MM.1S (cell line): ENCODE measurements at regions not wholly inside any gene's neighbourhood (a gene's known extent, or its start where the extent isn't known, plus 50 kb on each side); places are given as distances from the start of the nearest gene placed in this dataset.

Source experiments
- DNase-seq: peaks from one replicate; pipeline ENCODE4 v3.0.0-alpha.2; 2015
- H2AFZ ChIP-seq: fragments of 300-600 bp; sonication (generic); 2 replicates; pipeline ENCODE4 v1.6.0; 2016; ENCODE audit warnings: antibody characterized with exemption, low read length
- H3F3A ChIP-seq: fragments of 300-600 bp; sonication (generic); 2 replicates; pipeline ENCODE4 v1.6.1; 2016; ENCODE audit warnings: mild to moderate bottlenecking, antibody characterized with exemption, low read length, moderate library complexity, mixed read lengths; ENCODE audit not compliant: insufficient read depth
- H3K27ac ChIP-seq: fragments of 300-600 bp; sonication (generic); 2 replicates; pipeline ENCODE4 v1.5.1; 2016; ENCODE audit warnings: mild to moderate bottlenecking, low read length
- H3K27me3 ChIP-seq: fragments of 300-600 bp; sonication (generic); replicated peaks from 2 replicates; pipeline ENCODE4 v1.6.0; 2016; ENCODE audit warnings: low read length; ENCODE audit not compliant: insufficient read depth
- H3K36me3 ChIP-seq: fragments of 300-600 bp; sonication (generic); replicated peaks from 2 replicates; pipeline ENCODE4 v1.6.1; 2016; ENCODE audit warnings: mild to moderate bottlenecking, low read length, mixed read lengths; ENCODE audit not compliant: insufficient read depth
- H3K4me1 ChIP-seq: fragments of 300-600 bp; sonication (generic); 2 replicates; pipeline ENCODE4 v1.6.1; 2016; ENCODE audit warnings: low read length, mixed read lengths
- H3K4me2 ChIP-seq: fragments of 300-600 bp; sonication (generic); 2 replicates; pipeline ENCODE4 v1.6.0; 2016; ENCODE audit warnings: low read depth, low read length
- H3K4me3 ChIP-seq: fragments of 300-600 bp; sonication (generic); 2 replicates; pipeline ENCODE4 v1.5.1; 2016; ENCODE audit warnings: low read length, mixed read lengths
- H3K79me2 ChIP-seq: fragments of 300-600 bp; sonication (generic); 2 replicates; pipeline ENCODE4 v1.6.1; 2016; ENCODE audit warnings: mixed run types, low read length, mixed read lengths
- H3K9ac ChIP-seq: fragments of 300-600 bp; sonication (generic); 2 replicates; pipeline ENCODE4 v1.6.1; 2016; ENCODE audit warnings: low read length, mixed read lengths
- H3K9me2 ChIP-seq: fragments of 300-600 bp; sonication (generic); replicated peaks from 2 replicates; pipeline ENCODE4 v1.6.1; 2016; ENCODE audit warnings: mild to moderate bottlenecking, low read length, mixed read lengths; ENCODE audit not compliant: insufficient read depth
- H3K9me3 ChIP-seq: fragments of 300-600 bp; sonication (generic); replicated peaks from 2 replicates; pipeline ENCODE4 v1.6.1; 2016; ENCODE audit warnings: mild to moderate bottlenecking, low read length, mixed read lengths; ENCODE audit not compliant: insufficient read depth
- H4K20me1 ChIP-seq: fragments of 300-600 bp; sonication (generic); 2 replicates; pipeline ENCODE4 v1.6.1; 2016; ENCODE audit warnings: mild to moderate bottlenecking, low read length, moderate library complexity, mixed read lengths; ENCODE audit not compliant: insufficient read depth
- EZH2 ChIP-seq: fragments of 300-600 bp; sonication (generic); optimal IDR thresholded peaks from 2 replicates; pipeline ENCODE3; 2017; ENCODE audit warnings: low read depth, mild to moderate bottlenecking, antibody characterized with exemption, low read length, mixed read lengths
- EZH2phosphoT487 ChIP-seq: fragments of 300-600 bp; sonication (generic); IDR thresholded peaks from 2 replicates; pipeline ENCODE4 v1.6.1; 2018; ENCODE audit warnings: antibody characterized with exemption, low read length
- TF ChIP-seq, protein P1 (sequence below): fragments of 300-600 bp; sonication (generic); IDR thresholded peaks from 2 replicates; pipeline ENCODE4 v1.5.1; 2016; ENCODE audit warnings: antibody characterized with exemption, low read length, mixed read lengths

DNA sequence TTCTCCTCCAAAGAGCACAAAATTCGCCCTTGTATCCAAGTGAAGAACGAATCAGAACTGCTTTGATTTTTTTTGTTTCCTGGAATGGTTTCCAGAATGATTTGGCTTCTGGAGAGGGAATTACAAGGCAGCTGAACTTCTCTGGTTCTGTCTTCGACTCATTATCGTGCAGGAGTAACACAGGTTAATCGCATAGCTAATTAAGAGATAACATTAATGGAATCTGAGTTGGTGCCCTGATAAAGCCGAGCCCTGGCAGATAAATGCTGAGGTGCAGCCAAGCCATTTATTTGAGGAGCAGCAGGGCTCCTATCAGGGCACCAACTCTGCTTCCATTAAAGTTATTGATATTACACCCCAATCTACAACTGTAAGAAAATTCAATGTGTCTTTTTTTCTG, 433.7 kb downstream of the ZNF521 start:
- H3K9ac ChIP-seq, result no peak overlapping the region
- H2AFZ ChIP-seq, result no peak overlapping the region
- TF ChIP-seq, protein P1, sequence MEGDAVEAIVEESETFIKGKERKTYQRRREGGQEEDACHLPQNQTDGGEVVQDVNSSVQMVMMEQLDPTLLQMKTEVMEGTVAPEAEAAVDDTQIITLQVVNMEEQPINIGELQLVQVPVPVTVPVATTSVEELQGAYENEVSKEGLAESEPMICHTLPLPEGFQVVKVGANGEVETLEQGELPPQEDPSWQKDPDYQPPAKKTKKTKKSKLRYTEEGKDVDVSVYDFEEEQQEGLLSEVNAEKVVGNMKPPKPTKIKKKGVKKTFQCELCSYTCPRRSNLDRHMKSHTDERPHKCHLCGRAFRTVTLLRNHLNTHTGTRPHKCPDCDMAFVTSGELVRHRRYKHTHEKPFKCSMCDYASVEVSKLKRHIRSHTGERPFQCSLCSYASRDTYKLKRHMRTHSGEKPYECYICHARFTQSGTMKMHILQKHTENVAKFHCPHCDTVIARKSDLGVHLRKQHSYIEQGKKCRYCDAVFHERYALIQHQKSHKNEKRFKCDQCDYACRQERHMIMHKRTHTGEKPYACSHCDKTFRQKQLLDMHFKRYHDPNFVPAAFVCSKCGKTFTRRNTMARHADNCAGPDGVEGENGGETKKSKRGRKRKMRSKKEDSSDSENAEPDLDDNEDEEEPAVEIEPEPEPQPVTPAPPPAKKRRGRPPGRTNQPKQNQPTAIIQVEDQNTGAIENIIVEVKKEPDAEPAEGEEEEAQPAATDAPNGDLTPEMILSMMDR, result no peak
- no peak for TF ChIP-seq EZH2
- no peak for TF ChIP-seq EZH2phosphoT487
- no peaks in the 10 kb centered on the region for H3F3A ChIP-seq
- no peak for DNase-seq
- H4K20me1 ChIP-seq, result no peaks in the 10 kb centered on the region
- H3K4me3 ChIP-seq, result no peak overlapping the region
- H3K4me1 ChIP-seq, result peaks cover 10% of the 10 kb centered on the region
- no peaks in the 10 kb centered on the region for H3K9me3 ChIP-seq
- H3K9me2 ChIP-seq, result no peaks in the 10 kb centered on the region
- no peaks in the 10 kb centered on the region for H3K36me3 ChIP-seq
- no peak overlapping the region for H3K27ac ChIP-seq
- no peaks in the 10 kb centered on the region for H3K27me3 ChIP-seq
- H3K4me2 ChIP-seq, result no peak overlapping the region
- no peaks in the 10 kb centered on the region for H3K79me2 ChIP-seq

DNA sequence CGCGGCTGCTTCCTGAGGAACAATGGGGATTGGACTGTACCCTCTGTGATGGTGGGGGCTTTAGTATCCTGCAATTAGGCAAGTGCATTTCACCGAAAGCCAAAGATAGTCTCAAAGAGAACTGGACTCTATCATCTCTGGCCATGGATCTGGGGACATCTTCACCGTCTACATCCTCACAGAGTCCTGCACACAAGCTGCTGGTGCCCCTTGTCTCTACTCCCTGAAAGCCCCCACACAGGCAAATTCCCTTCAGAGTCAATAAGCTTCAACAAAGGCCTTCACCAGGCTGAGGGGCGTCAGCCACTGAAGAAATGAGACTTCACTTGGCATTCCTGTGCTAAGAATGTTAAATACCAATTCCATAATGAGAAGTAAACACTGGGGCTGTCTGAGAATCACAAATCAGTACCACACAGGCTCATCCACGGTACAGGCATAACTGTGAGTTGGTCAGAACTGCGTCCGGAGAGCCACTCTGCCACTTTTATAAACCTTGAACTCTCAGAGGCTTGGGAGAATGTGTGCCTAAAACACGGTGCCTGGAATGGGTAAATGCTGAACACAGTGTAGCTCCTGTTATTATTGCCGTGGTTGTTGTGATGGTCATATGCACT, 432.7 kb downstream of the ZNF521 start:
- no peak overlapping the region for H2AFZ ChIP-seq
- H3K9me3 ChIP-seq, result no peaks in the 10 kb centered on the region
- no peaks in the 10 kb centered on the region for H3K9me2 ChIP-seq
- peaks cover 17% of the 10 kb centered on the region for H3K4me1 ChIP-seq
- no peaks in the 10 kb centered on the region for H4K20me1 ChIP-seq
- no peaks in the 10 kb centered on the region for H3K27me3 ChIP-seq
- TF ChIP-seq EZH2phosphoT487 (no peak), EZH2 (no peak)
- TF ChIP-seq, protein P1, result no peak
- no peaks in the 10 kb centered on the region for H3K36me3 ChIP-seq
- DNase-seq, result no peak
- no peak overlapping the region for H3K4me2 ChIP-seq
- H3K4me3 ChIP-seq, result no peak overlapping the region
- H3K27ac ChIP-seq, result no peak overlapping the region
- H3F3A ChIP-seq, result no peaks in the 10 kb centered on the region
- no peak overlapping the region for H3K9ac ChIP-seq
- no peaks in the 10 kb centered on the region for H3K79me2 ChIP-seq

DNA sequence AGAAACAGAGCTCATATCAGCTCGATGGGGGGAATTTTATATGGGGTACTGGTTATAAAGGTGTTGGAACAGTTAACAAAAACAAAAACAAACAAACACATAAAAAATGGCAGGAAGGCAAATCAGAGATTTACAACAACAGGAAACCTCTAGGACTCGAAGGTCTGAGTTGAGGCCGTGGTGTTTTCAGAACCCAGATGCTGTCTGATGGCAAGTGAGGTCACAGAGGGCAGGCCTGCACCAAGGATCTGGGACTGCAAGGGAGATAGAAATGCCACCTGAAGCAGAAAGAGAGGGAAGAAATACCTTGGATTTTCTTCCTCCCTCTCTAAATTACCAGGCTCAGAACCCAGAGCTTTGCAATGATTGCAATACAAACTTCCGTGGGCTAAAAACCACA, 429.5 kb downstream of the ZNF521 start:
- Histone ChIP-seq H3K36me3 (no peaks in the 10 kb centered on the region), H3K9ac (no peak overlapping the region), H3K27ac (peak overlapping the region; percentile 6; the same call in 1 of the 2 replicates), H3K4me1 (peaks cover 17% of the 10 kb centered on the region), H3K9me3 (no peaks in the 10 kb centered on the region), H3K4me3 (no peak overlapping the region), H3K27me3 (no peaks in the 10 kb centered on the region), H3K9me2 (no peaks in the 10 kb centered on the region), H4K20me1 (no peaks in the 10 kb centered on the region), H3K4me2 (peak overlapping the region; percentile 27; the same call in 1 of the 2 replicates), H3F3A (no peaks in the 10 kb centered on the region), H3K79me2 (no peaks in the 10 kb centered on the region), H2AFZ (peak overlapping the region; percentile 32; the same call in 1 of the 2 replicates)
- peak; percentile 20 for DNase-seq
- no peak for TF ChIP-seq EZH2phosphoT487
- no peak for TF ChIP-seq EZH2
- TF ChIP-seq, protein P1, result no peak
